ENCODE measurements at regions not wholly inside any gene's neighbourhood (a gene's known extent, or its start where the extent isn't known, plus 50 kb on each side); places are given as distances from the start of the nearest gene placed in this dataset.

- no peak for DNase-seq (ENCODE audit: low read depth in 4 of 4, low spot score in 3 of 4)
Measured at GRCh38 chr11:106212081-106212480, 134.6 kb downstream of the AASDHPPT start.

- no peak for DNase-seq (ENCODE audit: low read depth in 4 of 4, low spot score in 3 of 4)
Measured at GRCh38 chr11:106216281-106216680, 138.8 kb downstream of the AASDHPPT start.

- no peak for DNase-seq (ENCODE audit: low read depth in 4 of 4, low spot score in 3 of 4)
Measured at GRCh38 chr11:106217456-106217855, 140.0 kb downstream of the AASDHPPT start.

GRCh38 chr11:106218106-106218505 is 140.6 kb downstream of the AASDHPPT start:
- no peak for DNase-seq (ENCODE audit: low read depth in 4 of 4, low spot score in 3 of 4)

GRCh38 chr11:106222626-106223025 is 145.2 kb downstream of the AASDHPPT start:
- DNase-seq (ENCODE audit: low read depth in 4 of 4, low spot score in 3 of 4) = no peak

- DNase-seq (ENCODE audit: low read depth in 4 of 4, low spot score in 3 of 4) = no peak
Measured at GRCh38 chr11:106224172-106224571, 146.7 kb downstream of the AASDHPPT start.

GRCh38 chr11:106228996-106229395 is 151.5 kb downstream of the AASDHPPT start:
- no peak for DNase-seq (ENCODE audit: low read depth in 4 of 4, low spot score in 3 of 4)

GRCh38 chr11:106231591-106231990 is 154.1 kb downstream of the AASDHPPT start:
- no peak for DNase-seq (ENCODE audit: low read depth in 4 of 4, low spot score in 3 of 4)

- DNase-seq (ENCODE audit: low read depth in 4 of 4, low spot score in 3 of 4) = no peak
Measured at GRCh38 chr11:106233191-106233590, 155.7 kb downstream of the AASDHPPT start.

- DNase-seq (ENCODE audit: low read depth in 4 of 4, low spot score in 3 of 4) = no peak
Measured at GRCh38 chr11:106234794-106235193, 157.3 kb downstream of the AASDHPPT start.

- no peak for DNase-seq (ENCODE audit: low read depth in 4 of 4, low spot score in 3 of 4)
Measured at GRCh38 chr11:106236295-106236694, 158.8 kb downstream of the AASDHPPT start.

- DNase-seq (ENCODE audit: low read depth in 4 of 4, low spot score in 3 of 4) = no peak
Measured at GRCh38 chr11:106238704-106239360, 161.4 kb downstream of the AASDHPPT start.

GRCh38 chr11:106241601-106242257 is 164.3 kb downstream of the AASDHPPT start:
- no peak for DNase-seq (ENCODE audit: low read depth in 4 of 4, low spot score in 3 of 4)

GRCh38 chr11:106242718-106243415 is 165.4 kb downstream of the AASDHPPT start:
- no peak for DNase-seq (ENCODE audit: low read depth in 4 of 4, low spot score in 3 of 4)

GRCh38 chr11:106246495-106246894 is 169.0 kb downstream of the AASDHPPT start:
- no peak for DNase-seq (ENCODE audit: low read depth in 4 of 4, low spot score in 3 of 4)

GRCh38 chr11:106249617-106250239 is 172.3 kb downstream of the AASDHPPT start:
- DNase-seq (ENCODE audit: low read depth in 4 of 4, low spot score in 3 of 4) = no peak

- no peak for DNase-seq (ENCODE audit: low read depth in 4 of 4, low spot score in 3 of 4)
Measured at GRCh38 chr11:106262852-106263251, 185.4 kb downstream of the AASDHPPT start.

GRCh38 chr11:106263527-106263926 is 186.1 kb downstream of the AASDHPPT start:
- DNase-seq (ENCODE audit: low read depth in 4 of 4, low spot score in 3 of 4) = no peak

GRCh38 chr11:106271086-106271485 is 193.6 kb downstream of the AASDHPPT start:
- no peak for DNase-seq (ENCODE audit: low read depth in 4 of 4, low spot score in 3 of 4)

GRCh38 chr11:106271686-106272085 is 194.2 kb downstream of the AASDHPPT start:
- DNase-seq (ENCODE audit: low read depth in 4 of 4, low spot score in 3 of 4) = no peak

- DNase-seq (ENCODE audit: low read depth in 4 of 4, low spot score in 3 of 4) = no peak
Measured at GRCh38 chr11:106275151-106275550, 197.7 kb downstream of the AASDHPPT start.

All from left renal pelvis (tissue), 4 donors.